ENCODE measurements at regions not wholly inside any gene's neighbourhood (a gene's known extent, or its start where the extent isn't known, plus 50 kb on each side); places are given as distances from the start of the nearest gene placed in this dataset.

- Mint-ChIP-seq H3K4me1 (peaks cover 6% of the 10 kb centered on the region), H3K9me3 (no peaks in the 10 kb centered on the region), H3K4me3 (no peak overlapping the region), H3K36me3 (no peaks in the 10 kb centered on the region), H3K27ac (no peak overlapping the region)
- ATAC-seq (no peak), DNase-seq (ENCODE audit: low spot score in 2 of 2) (no peak)
These were observed 631.3 kb downstream of the DIAPH3 start for GRCh38 chr13:59532405-59532804.

DNA sequence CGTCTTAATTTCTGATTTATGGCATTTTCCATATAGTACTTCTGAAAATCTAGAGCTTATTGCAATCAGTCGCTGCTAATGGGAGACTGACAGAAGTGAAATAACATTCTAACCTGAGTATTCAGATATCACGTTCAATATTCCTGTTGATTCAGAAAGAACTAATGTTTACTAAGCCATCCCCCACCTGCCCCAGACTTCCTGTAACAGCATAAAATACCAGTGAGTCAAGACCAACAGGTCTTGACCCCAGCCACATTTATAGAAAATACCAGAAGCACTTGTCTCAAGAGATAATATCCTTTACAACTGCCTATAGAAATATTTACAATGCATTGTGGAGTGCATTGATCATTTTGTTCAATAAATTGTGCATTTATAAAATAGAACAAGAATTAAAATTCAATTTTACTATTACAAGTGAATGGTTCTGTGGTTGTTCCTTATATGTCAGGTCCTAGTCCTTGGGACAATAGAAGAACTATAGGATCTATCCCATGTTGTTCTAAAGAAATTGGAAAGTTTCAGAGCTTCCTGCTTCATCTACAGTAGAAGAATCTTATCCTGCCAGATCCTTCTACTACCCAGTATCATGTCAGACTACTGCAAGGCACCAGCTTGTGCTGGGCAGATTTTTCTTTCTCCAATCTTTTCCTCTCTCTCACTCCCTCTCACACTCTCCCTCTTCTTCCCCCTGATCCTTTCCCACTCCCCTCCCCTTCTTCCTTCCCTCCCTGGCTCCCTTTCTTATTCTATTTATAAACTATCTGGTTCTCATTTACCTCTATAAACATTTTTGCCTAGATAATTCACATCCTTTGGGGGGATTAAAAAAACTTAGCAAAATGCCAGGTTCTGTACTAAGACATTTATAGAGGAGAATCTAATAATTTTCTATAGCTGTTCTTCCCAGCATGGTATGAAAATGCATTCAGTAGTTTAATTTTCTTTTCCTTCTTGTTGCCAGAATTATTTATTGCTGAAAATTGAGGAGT is 629.9 kb downstream of the DIAPH3 start:
- Mint-ChIP-seq H3K36me3 (no peaks in the 10 kb centered on the region), H3K4me3 (no peak overlapping the region), H3K27ac (no peak overlapping the region), H3K4me1 (peaks cover 6% of the 10 kb centered on the region), H3K9me3 (no peaks in the 10 kb centered on the region)
- no peak for ATAC-seq
- DNase-seq (ENCODE audit: low spot score in 2 of 2): no peak

GRCh38 chr13:59534806-59535205 is 628.9 kb downstream of the DIAPH3 start:
- Mint-ChIP-seq H3K4me3 (no peak overlapping the region), H3K27ac (no peak overlapping the region), H3K4me1 (peaks cover 6% of the 10 kb centered on the region), H3K36me3 (no peaks in the 10 kb centered on the region), H3K9me3 (no peaks in the 10 kb centered on the region)
- DNase-seq (ENCODE audit: low spot score in 2 of 2): no peak
- no peak for ATAC-seq

DNA sequence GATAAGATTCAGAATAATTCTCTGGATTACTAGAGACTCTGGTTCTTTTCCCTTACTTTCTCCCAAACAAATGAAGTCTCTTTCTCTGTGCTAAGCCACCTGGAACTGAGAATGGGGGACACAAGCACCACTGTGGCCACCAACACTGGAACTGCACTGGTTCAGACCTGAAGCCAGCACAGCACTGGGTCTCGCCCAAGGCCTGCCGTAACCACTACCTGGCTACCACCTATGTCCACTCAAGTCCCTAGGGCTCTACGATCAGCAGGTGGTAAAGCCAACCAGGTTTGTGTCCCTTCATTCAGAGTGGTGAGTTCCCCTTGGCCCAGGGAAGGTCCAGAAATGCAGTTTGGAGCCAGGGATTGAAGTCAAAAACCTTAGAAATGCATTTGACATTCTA is 626.2 kb downstream of the DIAPH3 start:
- ATAC-seq (no peak), DNase-seq (ENCODE audit: low spot score in 2 of 2) (no peak)
- Mint-ChIP-seq H3K4me3 (no peak overlapping the region), H3K27ac (no peak overlapping the region), H3K36me3 (no peaks in the 10 kb centered on the region), H3K9me3 (no peaks in the 10 kb centered on the region), H3K4me1 (no peaks in the 10 kb centered on the region)

DNA sequence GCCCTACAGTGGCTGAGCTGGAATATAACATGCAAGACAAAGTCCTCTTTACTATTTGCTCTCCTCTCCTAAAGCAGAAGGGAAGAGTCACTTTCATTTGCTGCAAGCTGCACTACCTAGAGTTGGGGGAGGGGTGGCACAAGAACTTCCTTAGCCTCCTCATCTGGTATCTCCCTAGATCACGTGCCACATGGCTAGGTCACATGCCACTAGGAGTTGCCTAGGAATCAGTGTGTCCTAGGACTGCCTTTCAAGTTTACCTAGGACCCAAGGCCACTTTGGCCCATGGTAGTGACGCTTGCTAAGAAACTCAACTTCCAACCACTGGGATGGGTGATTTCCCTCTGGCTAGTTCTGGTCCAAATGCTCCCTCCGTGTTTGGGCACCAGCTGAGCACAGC is 625.2 kb downstream of the DIAPH3 start:
- H3K4me3 Mint-ChIP-seq: no peak overlapping the region

GRCh38 chr13:59542303-59542702 is 621.4 kb downstream of the DIAPH3 start:
- Mint-ChIP-seq H3K4me3 (no peak overlapping the region), H3K9me3 (peaks cover 6% of the 10 kb centered on the region), H3K27ac (no peak overlapping the region), H3K36me3 (no peaks in the 10 kb centered on the region), H3K4me1 (peaks cover 6% of the 10 kb centered on the region)
- DNase-seq (ENCODE audit: low spot score in 2 of 2): no peak
- ATAC-seq: no peak

More for the DNA sequence above, 625.2 kb downstream of the DIAPH3 start:
- DNase-seq (ENCODE audit: low spot score in 2 of 2) (no peak), ATAC-seq (no peak)
- Mint-ChIP-seq H3K4me1 (no peaks in the 10 kb centered on the region), H3K9me3 (peaks cover 2% of the 10 kb centered on the region), H3K36me3 (no peaks in the 10 kb centered on the region), H3K27ac (no peak overlapping the region)

- DNase-seq (ENCODE audit: low spot score in 2 of 2) (no peak), ATAC-seq (no peak)
- Mint-ChIP-seq H3K9me3 (peaks cover 6% of the 10 kb centered on the region), H3K4me3 (no peak overlapping the region), H3K4me1 (peaks cover 6% of the 10 kb centered on the region), H3K36me3 (no peaks in the 10 kb centered on the region), H3K27ac (no peak overlapping the region)
These were observed 620.3 kb downstream of the DIAPH3 start for GRCh38 chr13:59543418-59543817.

DNA sequence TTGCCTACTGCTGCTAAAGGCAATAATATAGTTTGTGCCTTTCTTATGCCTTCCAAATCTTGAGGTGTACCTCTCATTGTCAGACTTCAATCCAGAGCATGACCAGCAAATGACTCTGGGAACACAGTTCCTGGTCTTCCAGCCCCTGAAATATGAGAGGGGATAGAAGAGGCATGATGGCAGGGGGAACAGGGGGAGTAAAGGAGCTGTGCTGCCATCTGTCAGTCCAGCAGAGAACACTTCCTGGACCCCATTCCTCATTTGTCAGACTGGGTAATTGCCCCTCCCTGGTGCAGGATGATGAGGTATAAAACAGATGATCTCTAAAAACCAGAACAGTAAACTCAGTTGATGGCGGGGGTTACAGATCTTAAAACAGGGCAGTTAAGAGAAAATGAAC is 618.7 kb downstream of the DIAPH3 start:
- no peak for ATAC-seq
- Mint-ChIP-seq H3K4me1 (peaks cover 6% of the 10 kb centered on the region), H3K36me3 (no peaks in the 10 kb centered on the region), H3K9me3 (peaks cover 8% of the 10 kb centered on the region), H3K27ac (no peak overlapping the region), H3K4me3 (no peak overlapping the region)
- DNase-seq (ENCODE audit: low spot score in 2 of 2): no peak

GRCh38 chr13:59546178-59546577 is 617.5 kb downstream of the DIAPH3 start:
- ATAC-seq (no peak), DNase-seq (ENCODE audit: low spot score in 2 of 2) (no peak)
- Mint-ChIP-seq H3K36me3 (no peaks in the 10 kb centered on the region), H3K27ac (no peak overlapping the region), H3K9me3 (peaks cover 16% of the 10 kb centered on the region), H3K4me1 (peaks cover 6% of the 10 kb centered on the region), H3K4me3 (no peak overlapping the region)

DNA sequence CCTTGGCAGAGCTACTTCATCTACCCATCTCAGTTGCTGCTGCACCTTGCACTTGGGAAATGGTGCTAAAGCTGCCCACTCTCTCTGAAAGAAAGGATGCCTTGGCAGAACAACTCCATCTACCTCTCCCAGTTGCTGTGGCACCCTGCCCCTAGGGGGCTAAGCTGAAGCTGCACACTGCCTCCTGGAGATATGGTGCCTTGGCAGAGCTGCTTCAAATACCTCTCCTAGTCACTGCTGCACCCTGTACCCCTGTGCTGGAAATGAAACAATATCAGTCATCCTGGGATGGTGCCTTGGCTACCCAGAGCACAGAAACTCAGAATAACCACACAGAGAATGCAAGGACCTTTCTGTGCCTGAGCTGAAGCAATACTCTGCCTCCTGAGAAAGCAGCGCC is 615.8 kb downstream of the DIAPH3 start:
- H3K4me1 Mint-ChIP-seq: peaks cover 6% of the 10 kb centered on the region
- no peak overlapping the region for H3K4me3 Mint-ChIP-seq
- ATAC-seq (peak; percentile 51), DNase-seq (ENCODE audit: low spot score in 2 of 2) (no peak)
- peaks cover 16% of the 10 kb centered on the region for H3K9me3 Mint-ChIP-seq
- H3K36me3 Mint-ChIP-seq: no peaks in the 10 kb centered on the region
- no peak overlapping the region for H3K27ac Mint-ChIP-seq

DNA sequence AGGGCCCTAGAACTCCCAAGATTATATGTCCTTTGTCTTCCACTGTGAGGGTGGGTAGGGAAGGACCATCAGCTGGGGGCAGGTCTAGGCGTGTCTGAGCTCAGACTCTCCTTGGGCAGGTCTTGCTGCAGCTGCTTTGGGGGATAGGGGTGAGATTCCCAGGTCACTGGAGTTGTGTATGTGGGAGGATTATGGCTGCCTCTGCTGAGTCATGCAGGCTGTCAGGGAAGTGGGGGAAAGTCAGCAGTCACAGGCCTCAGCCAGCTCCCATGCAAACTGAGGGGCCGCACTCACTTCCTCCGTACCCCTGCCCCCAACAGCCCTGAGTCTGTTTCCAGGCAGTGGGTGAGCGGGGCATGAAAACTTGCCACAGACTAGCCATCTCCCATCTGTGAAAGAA is 600.8 kb downstream of the DIAPH3 start:
- Mint-ChIP-seq H3K36me3 (no peaks in the 10 kb centered on the region), H3K4me1 (no peaks in the 10 kb centered on the region), H3K27ac (no peak overlapping the region), H3K4me3 (no peak overlapping the region), H3K9me3 (peaks cover 17% of the 10 kb centered on the region)
- ATAC-seq (no peak), DNase-seq (ENCODE audit: low spot score in 2 of 2) (no peak)

GRCh38 chr13:59566561-59566960 is 597.2 kb downstream of the DIAPH3 start:
- DNase-seq (ENCODE audit: low spot score in 2 of 2) (no peak), ATAC-seq (no peak)
- Mint-ChIP-seq H3K4me1 (peaks cover 5% of the 10 kb centered on the region), H3K4me3 (no peak overlapping the region), H3K36me3 (no peaks in the 10 kb centered on the region), H3K9me3 (peaks cover 8% of the 10 kb centered on the region), H3K27ac (no peak overlapping the region)

- DNase-seq (ENCODE audit: low spot score in 2 of 2) (no peak), ATAC-seq (no peak)
- Mint-ChIP-seq H3K9me3 (peaks cover 2% of the 10 kb centered on the region), H3K4me1 (peaks cover 5% of the 10 kb centered on the region), H3K27ac (no peak overlapping the region), H3K4me3 (no peak overlapping the region), H3K36me3 (no peaks in the 10 kb centered on the region)
These were observed 595.4 kb downstream of the DIAPH3 start for GRCh38 chr13:59568306-59568705.

GRCh38 chr13:59570204-59570603 is 593.5 kb downstream of the DIAPH3 start:
- ATAC-seq (no peak), DNase-seq (ENCODE audit: low spot score in 2 of 2) (no peak)
- Mint-ChIP-seq H3K9me3 (peaks cover 3% of the 10 kb centered on the region), H3K4me1 (peaks cover 5% of the 10 kb centered on the region), H3K27ac (no peak overlapping the region), H3K4me3 (no peak overlapping the region), H3K36me3 (no peaks in the 10 kb centered on the region)

GRCh38 chr13:59584101-59584500 is 579.6 kb downstream of the DIAPH3 start:
- ATAC-seq (no peak), DNase-seq (ENCODE audit: low spot score in 2 of 2) (no peak)
- H3K9me3 Mint-ChIP-seq: no peaks in the 10 kb centered on the region
- H3K36me3 Mint-ChIP-seq: no peaks in the 10 kb centered on the region
- H3K4me3 Mint-ChIP-seq: no peak overlapping the region
- peaks cover 5% of the 10 kb centered on the region for H3K4me1 Mint-ChIP-seq
- H3K27ac Mint-ChIP-seq: no peak overlapping the region
